Stomach (tissue), 8 donors: ENCODE measurements at regions not wholly inside any gene's neighbourhood (a gene's known extent, or its start where the extent isn't known, plus 50 kb on each side); places are given as distances from the start of the nearest gene placed in this dataset.
"Not testable (repeated sequence)": the region's sequence is repeated elsewhere in the genome, so short reads cannot be mapped to it uniquely, and the experiment has no call there.

Experiments used
- DNase-seq, 2 donors: peaks; one replicate each; pipeline versions ENCODE4 v3.0.0 to v3.0.0-alpha.2; 2013 to 2019
- H3K27ac ChIP-seq, 5 donors: fragments of 200-600 bp in 4 of 5; sonication (generic) in 4 of 5; one replicate each; pipeline ENCODE4 v1.5.1; 2013 to 2019; ENCODE audit warnings: mild to moderate bottlenecking in 1 of 5, moderate library complexity in 1 of 5
- H3K27me3 ChIP-seq, 3 donors: fragments of 200-600 bp; sonication (generic); one replicate each; pipeline ENCODE4 v1.5.1; 2017 to 2019; ENCODE audit warnings: mixed run types in 1 of 3
- H3K36me3 ChIP-seq, 4 donors: fragments of 200-600 bp; sonication (generic); 1 replicate in 3 of 4; 2 replicates in 1 of 4; pipeline ENCODE4 v1.5.1; 2016 to 2019
- H3K4me1 ChIP-seq, 4 donors: fragments of 200-600 bp; sonication (generic); one replicate each; pipeline ENCODE4 v1.5.1; 2016 to 2019
- H3K4me3 ChIP-seq, 4 donors: fragments of 200-600 bp; sonication (generic) in 3 of 4; one replicate each; pipeline ENCODE4 v1.5.1; 2016 to 2019; ENCODE audit warnings: mild to moderate bottlenecking in 1 of 4
- H3K9me3 ChIP-seq, 4 donors: fragments of 200-600 bp; sonication (generic); one replicate each; pipeline ENCODE4 v1.5.1; 2016 to 2019
- EP300 ChIP-seq: sonication (generic); formaldehyde crosslinking; IDR thresholded peaks from one replicate; pipeline ENCODE4 v1.6.1; 2017; ENCODE audit warnings: antibody characterized with exemption
- POLR2A ChIP-seq, 4 donors: fragments of 450-650 bp; IDR thresholded peaks; one replicate each; pipeline ENCODE4 v1.6.1; 2016; ENCODE audit warnings: antibody characterized with exemption in 4 of 4, control low read depth in 2 of 4, mild to moderate bottlenecking in 1 of 4, moderate library complexity in 1 of 4
- POLR2AphosphoS5 ChIP-seq, 3 donors: sonication (generic); formaldehyde crosslinking; IDR thresholded peaks; one replicate each; pipeline ENCODE4 v1.6.1; 2016; ENCODE audit warnings: antibody characterized with exemption in 3 of 3
- WGBS, 5 donors: extraction: QIAGEN DNeasy Blood & Tissue Kit in 3 of 5; methylation state at CpG; one replicate each; pipeline versions ENCODE4 v1.1.5 to v1.1.7; 2013 to 2018; 5-methylcytosine and 5-hydroxymethylcytosine counted together
- intact Hi-C: fragments of 100-400 bp; cut with DNase I; formaldehyde crosslinking; loops from one replicate; pipeline ENCODE4 v1.15.1; 2023; ENCODE audit warnings: low total_unique reads
- TF ChIP-seq, protein P1 (sequence below), 7 experiments: fragments of 450-650 bp in 4 of 7; fragments of 200-600 bp in 3 of 7; sonication (generic) in 3 of 7; IDR thresholded peaks; one replicate each; pipeline ENCODE4 v1.5.1; 2016 to 2019; ENCODE audit warnings: antibody characterized with exemption in 7 of 7, control low read depth in 2 of 7, mild to moderate bottlenecking in 1 of 7
- donor health status: healthy with polysubstance abuse.
- donor health status: Bipolar disorder and iron deficiency.
- donor health status: healthy.

DNA sequence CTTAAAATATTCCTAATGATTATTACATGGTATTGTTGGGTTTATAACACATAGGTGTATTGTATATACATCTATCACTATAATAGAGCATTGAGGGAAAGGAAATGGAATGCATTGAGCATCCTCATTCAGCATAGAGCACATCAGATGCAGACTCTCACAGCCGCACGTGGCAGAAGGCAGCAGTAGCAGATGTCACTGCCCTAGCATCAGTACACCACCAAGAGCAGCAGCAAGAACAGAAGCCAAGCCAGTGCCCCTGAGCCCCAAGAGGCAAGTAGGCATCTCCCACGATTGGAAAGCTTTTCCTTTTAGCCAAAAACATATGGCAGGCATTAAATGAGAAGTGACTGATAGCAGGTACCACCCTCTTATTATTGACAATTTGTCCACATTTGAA, 510.0 kb downstream of the TNS3 start:
- TF ChIP-seq, protein P1, sequence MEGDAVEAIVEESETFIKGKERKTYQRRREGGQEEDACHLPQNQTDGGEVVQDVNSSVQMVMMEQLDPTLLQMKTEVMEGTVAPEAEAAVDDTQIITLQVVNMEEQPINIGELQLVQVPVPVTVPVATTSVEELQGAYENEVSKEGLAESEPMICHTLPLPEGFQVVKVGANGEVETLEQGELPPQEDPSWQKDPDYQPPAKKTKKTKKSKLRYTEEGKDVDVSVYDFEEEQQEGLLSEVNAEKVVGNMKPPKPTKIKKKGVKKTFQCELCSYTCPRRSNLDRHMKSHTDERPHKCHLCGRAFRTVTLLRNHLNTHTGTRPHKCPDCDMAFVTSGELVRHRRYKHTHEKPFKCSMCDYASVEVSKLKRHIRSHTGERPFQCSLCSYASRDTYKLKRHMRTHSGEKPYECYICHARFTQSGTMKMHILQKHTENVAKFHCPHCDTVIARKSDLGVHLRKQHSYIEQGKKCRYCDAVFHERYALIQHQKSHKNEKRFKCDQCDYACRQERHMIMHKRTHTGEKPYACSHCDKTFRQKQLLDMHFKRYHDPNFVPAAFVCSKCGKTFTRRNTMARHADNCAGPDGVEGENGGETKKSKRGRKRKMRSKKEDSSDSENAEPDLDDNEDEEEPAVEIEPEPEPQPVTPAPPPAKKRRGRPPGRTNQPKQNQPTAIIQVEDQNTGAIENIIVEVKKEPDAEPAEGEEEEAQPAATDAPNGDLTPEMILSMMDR (IDR thresholded peaks at IDR 0.05), result no peak
- TF ChIP-seq EP300, result no peak
- no peak for TF ChIP-seq POLR2A (IDR thresholded peaks at IDR 0.05)
- no peak for TF ChIP-seq POLR2AphosphoS5 (IDR thresholded peaks at IDR 0.05)
- Histone ChIP-seq H3K9me3 (no peaks in the 10 kb centered on the region), H3K27ac (no peak overlapping the region), H3K4me1 (peaks cover 0 to 18% (median 8%) of the 10 kb centered on the region in 4 donors), H3K4me3 (no peak overlapping the region), H3K27me3 (no peaks in the 10 kb centered on the region), H3K36me3 (no peaks in the 10 kb centered on the region)
- WGBS, 5 donors, result 79 to 87% (median 81%) methylated on average over 3 of the region's 3 CpGs
- intact Hi-C loops, result no loop called here
- no peak for DNase-seq

DNA sequence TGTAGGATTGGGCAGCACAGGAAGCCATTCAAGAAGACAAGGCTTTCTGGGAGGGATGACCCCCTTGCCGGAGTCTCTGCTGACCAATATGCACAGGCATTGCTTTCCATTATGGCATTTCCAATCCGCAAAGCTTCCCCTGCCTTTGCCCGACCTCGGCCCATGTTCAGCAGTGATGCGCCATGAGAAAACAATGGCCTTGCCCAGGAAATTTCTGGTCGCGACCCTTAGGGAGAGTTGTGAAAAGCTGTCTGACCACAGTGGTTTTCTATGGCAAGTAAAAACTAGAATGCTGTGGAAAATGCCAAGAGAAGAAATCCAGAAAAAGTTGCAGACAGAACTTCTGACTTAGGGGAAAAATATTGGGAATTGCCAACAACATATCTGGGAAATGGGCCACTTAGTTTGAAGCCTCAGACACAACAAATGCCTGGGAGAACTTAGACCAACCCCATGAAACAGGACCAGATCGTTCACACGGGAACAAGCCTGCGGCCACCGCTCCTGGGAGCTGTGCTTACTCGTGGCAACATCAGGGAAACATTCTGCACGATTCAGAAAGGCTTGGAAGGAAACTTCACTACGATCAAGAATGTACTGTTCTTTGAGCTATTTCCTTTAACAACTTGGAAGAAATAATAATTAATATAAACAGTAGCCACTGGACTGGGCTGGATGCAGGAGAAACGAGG, 512.4 kb downstream of the TNS3 start:
- WGBS, 5 donors, result 82 to 90% (median 86%) methylated on average over 15 of the region's 15 CpGs
- intact Hi-C loops, result no loop called here
- peaks cover 0 to 6% (median 2%) of the 10 kb centered on the region in 4 donors for H3K4me1 ChIP-seq
- DNase-seq, result no peak
- TF ChIP-seq POLR2A (IDR thresholded peaks at IDR 0.05) (no peak), EP300 (no peak), POLR2AphosphoS5 (IDR thresholded peaks at IDR 0.05) (no peak)
- TF ChIP-seq, protein P1 (IDR thresholded peaks at IDR 0.05), result no peak
- H3K9me3 ChIP-seq, result no peaks in the 10 kb centered on the region
- no peaks in the 10 kb centered on the region for H3K36me3 ChIP-seq
- no peak overlapping the region for H3K4me3 ChIP-seq
- no peak overlapping the region for H3K27ac ChIP-seq
- H3K27me3 ChIP-seq, result no peaks in the 10 kb centered on the region

DNA sequence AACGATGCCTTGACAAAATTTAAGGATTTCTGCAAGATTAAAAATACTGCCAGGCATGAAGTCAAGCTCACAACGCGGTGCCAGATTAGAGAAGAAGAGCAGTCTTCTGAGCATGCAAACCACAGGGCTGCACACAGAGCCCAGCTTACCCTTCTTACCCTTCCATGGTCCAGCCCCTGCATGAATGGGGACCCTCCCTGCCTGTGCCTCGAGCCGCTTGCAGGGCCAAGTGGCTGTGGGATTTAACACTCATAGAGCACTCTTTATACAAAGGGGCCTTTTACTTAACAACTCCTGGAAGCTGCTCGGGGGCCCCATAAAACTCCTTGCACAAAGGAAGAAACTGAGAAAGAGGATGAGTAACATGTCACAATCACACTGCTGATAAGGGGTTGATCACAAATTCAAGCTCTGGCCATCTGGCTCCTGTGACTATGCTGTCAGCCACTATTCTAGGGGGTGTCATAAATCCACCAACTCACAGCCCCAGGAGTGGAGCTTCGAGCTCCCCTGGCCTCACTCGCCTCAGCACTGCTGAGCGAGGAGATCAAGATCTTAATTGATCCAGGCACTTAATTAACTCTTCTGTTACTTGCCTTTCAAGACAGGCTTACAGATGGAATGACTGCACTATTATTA, 514.8 kb downstream of the TNS3 start:
- H3K27ac ChIP-seq, result no peak overlapping the region
- no peak overlapping the region for H3K4me3 ChIP-seq
- TF ChIP-seq POLR2AphosphoS5 (IDR thresholded peaks at IDR 0.05) (no peak), POLR2A (IDR thresholded peaks at IDR 0.05) (no peak), EP300 (no peak)
- TF ChIP-seq, protein P1 (IDR thresholded peaks at IDR 0.05), result no peak
- no peaks in the 10 kb centered on the region for H3K36me3 ChIP-seq
- WGBS, 5 donors, result 77 to 88% (median 82%) methylated on average over 9 of the region's 9 CpGs
- H3K4me1 ChIP-seq, result no peaks in the 10 kb centered on the region
- DNase-seq, result no peak
- no peaks in the 10 kb centered on the region for H3K9me3 ChIP-seq
- no peaks in the 10 kb centered on the region for H3K27me3 ChIP-seq
- intact Hi-C loops, result no loop called here

DNA sequence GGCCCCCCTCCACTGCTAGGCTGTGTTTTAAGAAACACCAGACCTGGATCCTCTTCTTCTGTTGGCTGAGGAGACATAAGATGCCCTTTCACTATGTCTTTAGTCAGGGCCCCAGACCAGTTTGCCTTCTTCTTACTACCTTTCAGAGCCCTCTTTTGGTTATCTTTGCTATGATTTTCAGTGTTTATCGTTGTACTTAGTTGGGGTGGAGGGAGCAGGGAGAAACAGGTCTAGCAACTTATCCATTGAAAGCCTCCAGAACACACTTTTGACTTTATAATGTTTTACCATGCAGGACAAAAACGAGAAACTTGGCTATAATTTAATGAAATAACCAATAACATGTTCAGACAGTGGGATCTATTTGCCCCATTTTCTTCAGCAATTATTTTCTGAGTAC, 525.2 kb downstream of the TNS3 start:
- peaks cover 0 to 20% (median 0%) of the 10 kb centered on the region in 3 donors for H3K27me3 ChIP-seq
- WGBS, 5 donors, result 27 to 46% (median 34%) methylated on average over 2 of the region's 2 CpGs
- no peak for DNase-seq
- TF ChIP-seq POLR2AphosphoS5 (IDR thresholded peaks at IDR 0.05), result no peak
- no peak for TF ChIP-seq EP300
- no peak for TF ChIP-seq POLR2A (IDR thresholded peaks at IDR 0.05)
- TF ChIP-seq, protein P1 (IDR thresholded peaks at IDR 0.05), result no peak
- H3K27ac ChIP-seq, result no peak overlapping the region
- intact Hi-C loops, result no loop called here
- no peak overlapping the region for H3K4me3 ChIP-seq
- H3K4me1 ChIP-seq, result peaks cover 0 to 6% (median 0%) of the 10 kb centered on the region in 4 donors
- H3K36me3 ChIP-seq, result no peaks in the 10 kb centered on the region
- peaks cover 0 to 9% (median 4%) of the 10 kb centered on the region in 4 donors for H3K9me3 ChIP-seq

DNA sequence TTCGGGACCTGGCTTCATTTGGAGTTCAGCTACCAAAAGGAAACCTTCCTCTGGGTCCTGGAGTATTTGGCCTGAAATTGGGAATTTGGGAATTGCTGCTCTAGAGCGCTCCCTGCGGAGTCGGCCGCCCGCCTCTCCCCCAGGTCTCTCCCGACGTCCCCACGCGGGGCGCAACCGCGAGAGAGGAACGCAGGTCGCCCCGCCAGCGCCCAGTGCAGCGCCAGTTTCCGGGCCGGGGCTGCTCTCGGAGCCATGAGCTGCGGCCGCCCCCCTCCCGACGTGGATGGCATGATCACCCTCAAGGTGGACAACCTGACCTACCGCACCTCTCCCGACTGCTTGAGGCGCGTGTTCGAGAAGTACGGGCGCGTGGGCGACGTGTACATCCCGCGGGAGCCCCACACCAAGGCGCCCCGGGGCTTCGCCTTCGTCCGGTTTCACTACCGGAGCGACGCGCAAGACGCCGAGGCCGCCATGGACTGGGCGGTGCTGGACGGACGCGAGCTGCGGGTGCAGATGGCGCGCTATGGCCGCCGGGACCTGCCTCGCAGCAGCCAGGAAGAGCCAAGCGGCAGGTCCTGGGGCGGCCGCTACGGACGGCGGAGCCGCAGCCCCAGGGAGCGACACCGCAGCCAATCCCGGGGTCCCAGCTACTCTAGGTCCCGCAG, 529.2 kb downstream of the TNS3 start:
- H3K4me1 ChIP-seq, H3K36me3 ChIP-seq, intact Hi-C loops, H3K27ac ChIP-seq, H3K9me3 ChIP-seq: not testable (repeated sequence)
- WGBS, 5 donors, result 27 to 61% (median 41%) methylated on average over 32 to 70 of the region's 70 CpGs
- peak in 1 of 2 donors; percentile 49 for DNase-seq
- peak overlapping the region in 3 of 4 donors; percentile 9 to 27 (median 25) for H3K4me3 ChIP-seq
- H3K27me3 ChIP-seq, result peaks cover 0 to 20% (median 0%) of the 10 kb centered on the region in 3 donors
